IMR-90 (cell line): ENCODE measurements at regions not wholly inside any gene's neighbourhood (a gene's known extent, or its start where the extent isn't known, plus 50 kb on each side); places are given as distances from the start of the nearest gene placed in this dataset.

Source experiments
- ATAC-seq: fragments of 200-7000 bp; cut with Tn5 transposase; 2 replicates; pipeline ENCODE4 v1.9.1; 2020; ENCODE audit warnings: low read depth, mild to moderate bottlenecking, moderate library complexity
- BruUV-seq: library from RNA; stranded (reverse); fragments of 400-500 nt; replicated peaks from 2 replicates; lab custom pipeline; 2021; lab: Mats Ljungman, UMichigan
- CTCF ChIA-PET: fragments of 300-600 bp; formaldehyde crosslinking; extraction: SDS; loops from one replicate; lab custom pipeline; 2021; ENCODE audit warnings: antibody characterized with exemption; lab: Yijun Ruan, JAX
- POLR2A ChIA-PET: fragments of 300-600 bp; sonication (Branson Sonifier 250); formaldehyde crosslinking; loops from one replicate; lab custom pipeline; 2022; ENCODE audit warnings: antibody characterized with exemption; ENCODE audit not compliant: unreplicated experiment; lab: Charles Lee
- DNase-seq: peaks from one replicate; pipeline ENCODE4 v3.0.0; 2013
- H2AFZ ChIP-seq: replicated peaks from 2 replicates; pipeline ENCODE3; 2013; ENCODE audit warnings: low read length, mild to moderate bottlenecking; ENCODE audit not compliant: poor library complexity
- H2AK5ac ChIP-seq: 2 replicates; pipeline ENCODE4 v1.6.1; 2013; ENCODE audit warnings: low read depth, low read length, inconsistent platforms
- H2AK9ac ChIP-seq: replicated peaks from 2 replicates; pipeline ENCODE3; 2013; ENCODE audit warnings: mild to moderate bottlenecking, low read depth, low read length, moderate library complexity; ENCODE audit not compliant: poor library complexity
- H2BK120ac ChIP-seq: 2 replicates; pipeline ENCODE4 v1.6.1; 2013; ENCODE audit warnings: low read depth, low read length, inconsistent platforms
- H2BK15ac ChIP-seq: 3 replicates; pipeline ENCODE4 v1.6.1; 2013; ENCODE audit warnings: low read depth, low read length, inconsistent platforms
- H2BK20ac ChIP-seq: 2 replicates; pipeline ENCODE4 v1.6.1; 2013; ENCODE audit warnings: low read depth, mild to moderate bottlenecking, inconsistent platforms, low read length, moderate library complexity
- H2BK5ac ChIP-seq: 2 replicates; pipeline ENCODE4 v1.6.1; 2013; ENCODE audit warnings: mild to moderate bottlenecking, low read depth, low read length, inconsistent platforms; ENCODE audit not compliant: poor library complexity, severe bottlenecking
- H3K14ac ChIP-seq: replicated peaks from 2 replicates; pipeline ENCODE4 v1.6.1; 2013; ENCODE audit warnings: low read depth, low read length, inconsistent platforms
- H3K18ac ChIP-seq: 2 replicates; pipeline ENCODE4 v1.6.1; 2013; ENCODE audit warnings: low read depth, low read length, control low read depth
- H3K23ac ChIP-seq: 2 replicates; pipeline ENCODE4 v1.6.1; 2013; ENCODE audit warnings: low read depth, low read length, inconsistent platforms
- H3K27ac ChIP-seq: 2 replicates; pipeline ENCODE4 v1.5.1; 2013; ENCODE audit warnings: mild to moderate bottlenecking, control low read depth, low read length; ENCODE audit not compliant: insufficient read depth
- H3K27me3 ChIP-seq: 2 replicates; pipeline ENCODE4 v1.6.1; 2013; ENCODE audit warnings: low read length; ENCODE audit not compliant: control insufficient read depth, insufficient read depth
- H3K36me3 ChIP-seq: 2 replicates; pipeline ENCODE4 v1.6.1; 2013; ENCODE audit warnings: low read length, mixed read lengths; ENCODE audit not compliant: control insufficient read depth, insufficient read depth
- H3K4ac ChIP-seq: 2 replicates; pipeline ENCODE4 v1.6.1; 2013; ENCODE audit warnings: low read depth, low read length, inconsistent platforms
- H3K4me1 ChIP-seq: 2 replicates; pipeline ENCODE4 v1.6.1; 2013; ENCODE audit warnings: low read length, mixed read lengths; ENCODE audit not compliant: control insufficient read depth, insufficient read depth
- H3K4me2 ChIP-seq: 2 replicates; pipeline ENCODE4 v1.6.1; 2013; ENCODE audit warnings: low read depth, mild to moderate bottlenecking, control low read depth, low read length, moderate library complexity
- H3K4me3 ChIP-seq: 2 replicates; pipeline ENCODE4 v1.5.1; 2013; ENCODE audit warnings: low read depth, mild to moderate bottlenecking, control low read depth, low read length, moderate library complexity; ENCODE audit not compliant: insufficient read depth
- H3K56ac ChIP-seq: 2 replicates; pipeline ENCODE4 v1.6.1; 2013; ENCODE audit warnings: low read length, inconsistent platforms; ENCODE audit not compliant: insufficient read depth; ENCODE audit errors: extremely low read depth
- H3K79me1 ChIP-seq, 2 experiments: 2 replicates each; pipeline ENCODE4 v1.6.1; 2013; ENCODE audit warnings: low read length in 2 of 2, inconsistent platforms in 1 of 2, low read depth in 1 of 2
- H3K9ac ChIP-seq: 2 replicates; pipeline ENCODE4 v1.6.1; 2013; ENCODE audit warnings: low read depth, low read length, control low read depth
- H3K9me1 ChIP-seq: 2 replicates; pipeline ENCODE4 v1.6.1; 2013; ENCODE audit warnings: low read length, inconsistent platforms; ENCODE audit not compliant: insufficient read depth
- H3K9me3 ChIP-seq: 2 replicates; pipeline ENCODE4 v1.6.1; 2013; ENCODE audit warnings: low read length; ENCODE audit not compliant: control insufficient read depth, insufficient read depth
- H4K20me1 ChIP-seq: 2 replicates; pipeline ENCODE4 v1.6.1; 2013; ENCODE audit warnings: low read length, inconsistent platforms; ENCODE audit not compliant: insufficient read depth
- H4K5ac ChIP-seq: 2 replicates; pipeline ENCODE4 v1.6.1; 2013; ENCODE audit warnings: mild to moderate bottlenecking, low read depth, low read length, control low read depth
- H4K8ac ChIP-seq, 2 experiments: 2 replicates each; pipeline ENCODE4 v1.6.1; 2013; ENCODE audit warnings: low read depth in 2 of 2, low read length in 2 of 2, control low read depth in 1 of 2, inconsistent platforms in 1 of 2
- H4K91ac ChIP-seq: 2 replicates; pipeline ENCODE4 v1.6.1; 2013; ENCODE audit warnings: low read depth, low read length, inconsistent platforms; ENCODE audit not compliant: insufficient read depth
- BHLHE40 ChIP-seq: fragments of 150-350 bp; IDR thresholded peaks from 2 replicates; pipeline ENCODE4 v1.6.1; 2016; ENCODE audit warnings: mild to moderate bottlenecking, low read depth, low read length
- CEBPB ChIP-seq: IDR thresholded peaks from 2 replicates; pipeline ENCODE4 v1.6.1; 2012; ENCODE audit warnings: low read depth, low read length, improper control_type of control experiment
- CHD1 ChIP-seq: IDR thresholded peaks from 2 replicates; pipeline ENCODE4 v1.6.1; 2012; ENCODE audit warnings: low read depth, low read length, improper control_type of control experiment
- CTCF ChIP-seq: conservative IDR thresholded peaks from 2 replicates; pipeline ENCODE4 v1.5.1; 2012; ENCODE audit warnings: mild to moderate bottlenecking, low read depth, low read length, improper control_type of control experiment
- ELK1 ChIP-seq: fragments of 150-350 bp; IDR thresholded peaks from 2 replicates; pipeline ENCODE4 v1.6.1; 2016; ENCODE audit warnings: low read depth, mild to moderate bottlenecking, low read length, moderate library complexity, borderline replicate concordance
- FOS ChIP-seq: fragments of 150-350 bp; IDR thresholded peaks from 2 replicates; pipeline ENCODE4 v1.6.1; 2016; ENCODE audit warnings: low read depth, low read length
- MAFK ChIP-seq: IDR thresholded peaks from 2 replicates; pipeline ENCODE4 v1.6.1; 2012; ENCODE audit warnings: low read depth, low read length, improper control_type of control experiment
- MAZ ChIP-seq: IDR thresholded peaks from 2 replicates; pipeline ENCODE4 v1.6.1; 2012; ENCODE audit warnings: low read depth, mild to moderate bottlenecking, low read length, improper control_type of control experiment, moderate library complexity, borderline replicate concordance
- MXI1 ChIP-seq: IDR thresholded peaks from 2 replicates; pipeline ENCODE4 v1.6.1; 2012; ENCODE audit warnings: low read depth, mild to moderate bottlenecking, low read length, moderate library complexity, borderline replicate concordance
- NFE2L2 ChIP-seq: fragments of 150-350 bp; IDR thresholded peaks from 2 replicates; pipeline ENCODE4 v1.6.1; 2016; ENCODE audit warnings: low read depth, mild to moderate bottlenecking, low read length
- POLR2A ChIP-seq: IDR thresholded peaks from 2 replicates; pipeline ENCODE4 v1.6.1; 2012; ENCODE audit warnings: mild to moderate bottlenecking, low read depth, low read length
- RAD21 ChIP-seq: IDR thresholded peaks from 2 replicates; pipeline ENCODE4 v1.6.1; 2012; ENCODE audit warnings: low read length, improper control_type of control experiment
- RCOR1 ChIP-seq: IDR thresholded peaks from 2 replicates; pipeline ENCODE4 v1.6.1; 2012; ENCODE audit warnings: mild to moderate bottlenecking, low read length, improper control_type of control experiment; ENCODE audit not compliant: insufficient replicate concordance
- RFX5 ChIP-seq: IDR thresholded peaks from 2 replicates; pipeline ENCODE4 v1.8.0; 2012; ENCODE audit warnings: low read depth, mild to moderate bottlenecking, low read length, moderate library complexity
- SMC3 ChIP-seq: fragments of 150-350 bp; IDR thresholded peaks from 2 replicates; pipeline ENCODE4 v1.6.1; 2016; ENCODE audit warnings: low read depth, mild to moderate bottlenecking, antibody characterized with exemption, low read length, moderate library complexity
- USF2 ChIP-seq: fragments of 150-350 bp; IDR thresholded peaks from 2 replicates; pipeline ENCODE4 v1.6.1; 2017; ENCODE audit warnings: mild to moderate bottlenecking, antibody characterized with exemption, low read length, low read depth
- WGBS, 2 experiments: methylation state at CpG; one replicate each; pipeline versions ENCODE4 v1.1.5 to v1.1.7; 2013; ENCODE audit warnings: missing lambda C conversion rate in 2 of 2; ENCODE audit not compliant: insufficient read length in 1 of 2; ENCODE audit errors: extremely low coverage in 2 of 2; 5-methylcytosine and 5-hydroxymethylcytosine counted together
- dilution Hi-C: fragments of 300-500 bp; cut with HindIII; formaldehyde crosslinking; loops from one replicate; pipeline ENCODE4 v1.14.3; 2018; ENCODE audit warnings: low sequenced_read_pairs; ENCODE audit not compliant: unreplicated experiment
- in situ Hi-C: fragments of 300-500 bp; cut with MboI; formaldehyde crosslinking; loops from 3 replicates; pipeline ENCODE4 v1.14.3; 2019; ENCODE audit warnings: low sequenced_read_pairs, inconsistent platforms, mixed read lengths
- intact Hi-C: fragments of 100-400 bp; cut with micrococcal nuclease; formaldehyde crosslinking; loops from 2 replicates; pipeline ENCODE4 v1.10.0; 2022

DNA sequence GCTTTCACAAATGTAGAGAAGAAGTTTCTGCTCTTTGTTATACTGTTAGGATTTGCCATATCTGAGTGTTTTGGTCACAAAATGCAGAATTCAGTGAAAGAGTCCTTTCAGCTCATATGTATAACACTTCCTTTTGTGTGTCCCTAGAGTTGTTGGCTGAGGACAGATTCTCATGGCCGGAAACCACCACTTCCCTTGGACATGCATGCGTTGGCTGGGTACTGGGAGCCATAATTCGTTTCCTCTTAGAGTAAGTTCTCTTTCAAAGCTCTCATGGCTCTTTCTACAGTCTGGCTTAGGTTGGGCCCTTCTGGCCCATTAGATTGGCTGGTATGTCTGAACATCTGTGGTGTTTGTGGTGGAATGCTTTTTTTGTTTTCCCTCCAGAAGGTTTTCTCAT is 298.5 kb downstream of the DIPK2A start:
- DNase-seq = no peak
- Histone ChIP-seq H3K4me1 (no peaks in the 10 kb centered on the region), H2AK9ac (no peak overlapping the region), H3K4me3 (no peak overlapping the region), H3K4ac (no peak overlapping the region), H3K9me3 (no peaks in the 10 kb centered on the region), H2BK15ac (no peak overlapping the region), H3K4me2 (no peak overlapping the region), H3K56ac (no peak overlapping the region), H4K91ac (no peak overlapping the region), H2BK120ac (no peak overlapping the region), H4K20me1 (no peaks in the 10 kb centered on the region), H3K14ac (no peak overlapping the region), H4K8ac (no peak overlapping the region), H3K18ac (no peak overlapping the region), H3K9ac (no peak overlapping the region), H2BK5ac (no peak overlapping the region), H3K9me1 (no peaks in the 10 kb centered on the region), H2AFZ (no peak overlapping the region), H3K36me3 (no peaks in the 10 kb centered on the region), H3K79me1 (no peaks in the 10 kb centered on the region), H2AK5ac (no peak overlapping the region), H3K27me3 (no peaks in the 10 kb centered on the region), H2BK20ac (no peak overlapping the region), H3K23ac (no peak overlapping the region), H4K5ac (no peak overlapping the region), H3K27ac (no peak overlapping the region)
- POLR2A ChIA-PET = no interaction called here
- WGBS, 2 experiments = no CpG with 5 or more reads among the region's 3 CpGs
- CTCF ChIA-PET = no interaction called here
- intact Hi-C loops (no loop called here), dilution Hi-C loops (no loop called here), in situ Hi-C loops (no loop called here)
- no peak for ATAC-seq
- TF ChIP-seq CEBPB = no peak
- TF ChIP-seq RAD21 = no peak
- no peak for TF ChIP-seq CTCF
- no peak for TF ChIP-seq ELK1
- no peak for TF ChIP-seq BHLHE40
- TF ChIP-seq FOS = no peak
- no peak for TF ChIP-seq MAFK
- TF ChIP-seq MXI1 = no peak
- TF ChIP-seq SMC3 = no peak
- TF ChIP-seq MAZ = no peak
- no peak for TF ChIP-seq USF2
- TF ChIP-seq RCOR1 = no peak
- TF ChIP-seq POLR2A = no peak
- TF ChIP-seq CHD1 = no peak
- no peak for TF ChIP-seq NFE2L2
- TF ChIP-seq RFX5 = no peak
- no TSS peak for BruUV-seq
